Mesendoderm (in vitro differentiated cells): ENCODE measurements at regions not wholly inside any gene's neighbourhood (a gene's known extent, or its start where the extent isn't known, plus 50 kb on each side); places are given as distances from the start of the nearest gene placed in this dataset.

Experiments
- DNase-seq: peaks from one replicate; pipeline ENCODE4 v3.0.0; 2013
- H2AK5ac ChIP-seq: 2 replicates; pipeline ENCODE4 v1.6.1; 2013; ENCODE audit warnings: low read length, inconsistent platforms
- H2BK120ac ChIP-seq: 2 replicates; pipeline ENCODE4 v1.6.1; 2013; ENCODE audit warnings: low read depth, mild to moderate bottlenecking, low read length, moderate library complexity, mixed read lengths
- H2BK15ac ChIP-seq: replicated peaks from 2 replicates; pipeline ENCODE4 v1.6.1; 2013; ENCODE audit warnings: low read depth, mild to moderate bottlenecking, moderate library complexity
- H2BK5ac ChIP-seq: 2 replicates; pipeline ENCODE4 v1.6.1; 2013; ENCODE audit warnings: low read length, inconsistent platforms
- H3K18ac ChIP-seq: 2 replicates; pipeline ENCODE4 v1.6.1; 2013; ENCODE audit warnings: mild to moderate bottlenecking, low read length, mixed read lengths
- H3K23ac ChIP-seq: one replicate; pipeline ENCODE4 v1.6.1; 2013; ENCODE audit warnings: low read length
- H3K27ac ChIP-seq: 2 replicates; pipeline ENCODE4 v1.5.1; 2013; ENCODE audit warnings: low read depth, mild to moderate bottlenecking, inconsistent platforms, low read length, moderate library complexity
- H3K27me3 ChIP-seq: 2 replicates; pipeline ENCODE4 v1.6.1; 2013; ENCODE audit warnings: low read length, control low read depth, mild to moderate bottlenecking, inconsistent platforms; ENCODE audit not compliant: insufficient read depth, poor library complexity
- H3K36me3 ChIP-seq: 2 replicates; pipeline ENCODE4 v1.6.1; 2013; ENCODE audit warnings: low read length, inconsistent platforms; ENCODE audit not compliant: control insufficient read depth, insufficient read depth
- H3K4ac ChIP-seq: one replicate; pipeline ENCODE4 v1.6.1; 2013; ENCODE audit warnings: low read depth, mild to moderate bottlenecking, low read length, moderate library complexity
- H3K4me1 ChIP-seq: 2 replicates; pipeline ENCODE4 v1.6.1; 2013; ENCODE audit warnings: low read depth, low read length, inconsistent platforms; ENCODE audit not compliant: control insufficient read depth
- H3K4me2 ChIP-seq: 2 replicates; pipeline ENCODE4 v1.6.1; 2013; ENCODE audit warnings: low read length
- H3K4me3 ChIP-seq: 2 replicates; pipeline ENCODE4 v1.5.1; 2013; ENCODE audit warnings: mild to moderate bottlenecking, low read length
- H3K56ac ChIP-seq: one replicate; pipeline ENCODE4 v1.6.1; 2013; ENCODE audit warnings: low read length
- H3K79me1 ChIP-seq: 2 replicates; pipeline ENCODE4 v1.6.1; 2013; ENCODE audit warnings: low read length, inconsistent platforms
- H3K79me2 ChIP-seq: 2 replicates; pipeline ENCODE4 v1.6.1; 2013; ENCODE audit warnings: mild to moderate bottlenecking, low read length; ENCODE audit not compliant: control insufficient read depth, insufficient read depth
- H3K9ac ChIP-seq: 2 replicates; pipeline ENCODE4 v1.6.1; 2013; ENCODE audit warnings: low read length, inconsistent platforms
- H4K5ac ChIP-seq: one replicate; pipeline ENCODE4 v1.6.1; 2013; ENCODE audit warnings: low read length
- H4K8ac ChIP-seq: one replicate; pipeline ENCODE4 v1.6.1; 2013; ENCODE audit warnings: low read depth, mild to moderate bottlenecking, control low read depth, low read length, moderate library complexity
- WGBS: extraction: QIAGEN DNeasy Blood & Tissue Kit; methylation state at CpG from one replicate; pipeline ENCODE4 v1.1.7; 2013; ENCODE audit warnings: low lambda C conversion rate, missing lambda C conversion rate; ENCODE audit not compliant: insufficient coverage; ENCODE audit errors: extremely low coverage; 5-methylcytosine and 5-hydroxymethylcytosine counted together

- H3K4me1 ChIP-seq, result no peaks in the 10 kb centered on the region
- WGBS, result no CpG with 5 or more reads among the region's 2 CpGs
Measured at GRCh38 chr9:32234451-32234850, 150.0 kb upstream of the ACO1 start.

GRCh38 chr9:32247168-32247567 is 137.3 kb upstream of the ACO1 start:
- Histone ChIP-seq H3K36me3 (no peaks in the 10 kb centered on the region), H3K4me1 (no peaks in the 10 kb centered on the region), H2BK15ac (no peak overlapping the region), H3K4me2 (no peak overlapping the region), H3K9ac (no peak overlapping the region), H3K4ac (no peak overlapping the region), H3K27me3 (no peaks in the 10 kb centered on the region), H3K27ac (no peak overlapping the region), H3K56ac (no peak overlapping the region), H3K18ac (no peak overlapping the region), H3K79me2 (no peaks in the 10 kb centered on the region), H2BK120ac (no peak overlapping the region), H3K79me1 (no peaks in the 10 kb centered on the region), H2AK5ac (no peak overlapping the region), H3K4me3 (no peak overlapping the region), H3K23ac (no peak overlapping the region), H4K8ac (no peak overlapping the region), H2BK5ac (no peak overlapping the region), H4K5ac (no peak overlapping the region)
- no peak for DNase-seq
- no CpG with 5 or more reads among the region's 3 CpGs for WGBS

More at GRCh38 chr9:32234451-32234850, 150.0 kb upstream of the ACO1 start:
- no peak overlapping the region for H3K4ac ChIP-seq
- no peak overlapping the region for H3K18ac ChIP-seq
- no peak overlapping the region for H3K27ac ChIP-seq
- H3K56ac ChIP-seq, result no peak overlapping the region
- no peak overlapping the region for H4K5ac ChIP-seq
- no peak overlapping the region for H3K23ac ChIP-seq
- H3K79me2 ChIP-seq, result no peaks in the 10 kb centered on the region
- H3K9ac ChIP-seq, result no peak overlapping the region
- no peak for DNase-seq
- H2BK120ac ChIP-seq, result no peak overlapping the region
- no peaks in the 10 kb centered on the region for H3K36me3 ChIP-seq
- H2AK5ac ChIP-seq, result no peak overlapping the region
- no peak overlapping the region for H4K8ac ChIP-seq
- no peaks in the 10 kb centered on the region for H3K79me1 ChIP-seq
- H3K4me2 ChIP-seq, result no peak overlapping the region
- H2BK15ac ChIP-seq, result no peak overlapping the region
- no peak overlapping the region for H3K4me3 ChIP-seq
- no peak overlapping the region for H2BK5ac ChIP-seq
- no peaks in the 10 kb centered on the region for H3K27me3 ChIP-seq

- Histone ChIP-seq H3K27me3 (no peaks in the 10 kb centered on the region), H3K79me2 (no peaks in the 10 kb centered on the region), H3K4me1 (no peaks in the 10 kb centered on the region), H3K79me1 (no peaks in the 10 kb centered on the region), H4K8ac (no peak overlapping the region), H3K4me2 (no peak overlapping the region), H3K23ac (no peak overlapping the region), H2BK5ac (no peak overlapping the region), H3K4me3 (no peak overlapping the region), H3K18ac (no peak overlapping the region), H3K36me3 (no peaks in the 10 kb centered on the region), H2AK5ac (no peak overlapping the region), H3K27ac (no peak overlapping the region), H3K4ac (no peak overlapping the region), H3K9ac (no peak overlapping the region), H4K5ac (no peak overlapping the region), H2BK15ac (no peak overlapping the region), H2BK120ac (no peak overlapping the region), H3K56ac (no peak overlapping the region)
- no CpG with 5 or more reads among the region's 2 CpGs for WGBS
- no peak for DNase-seq
Measured at GRCh38 chr9:32248189-32248712, 136.2 kb upstream of the ACO1 start.

- no peaks in the 10 kb centered on the region for H3K27me3 ChIP-seq
- H2AK5ac ChIP-seq, result no peak overlapping the region
- H4K8ac ChIP-seq, result no peak overlapping the region
- H3K4me2 ChIP-seq, result no peak overlapping the region
- no peaks in the 10 kb centered on the region for H3K4me1 ChIP-seq
- no peak overlapping the region for H4K5ac ChIP-seq
- H3K4ac ChIP-seq, result no peak overlapping the region
- H2BK120ac ChIP-seq, result no peak overlapping the region
- H3K23ac ChIP-seq, result no peak overlapping the region
- no peaks in the 10 kb centered on the region for H3K36me3 ChIP-seq
- H2BK5ac ChIP-seq, result no peak overlapping the region
- H3K27ac ChIP-seq, result no peak overlapping the region
- H3K79me2 ChIP-seq, result no peaks in the 10 kb centered on the region
- H2BK15ac ChIP-seq, result no peak overlapping the region
- no peak overlapping the region for H3K4me3 ChIP-seq
- peak; percentile 75 for DNase-seq
- no peak overlapping the region for H3K18ac ChIP-seq
- H3K56ac ChIP-seq, result no peak overlapping the region
- no peak overlapping the region for H3K9ac ChIP-seq
- H3K79me1 ChIP-seq, result no peaks in the 10 kb centered on the region
- WGBS, result no CpG with 5 or more reads among the region's 5 CpGs
Measured at GRCh38 chr9:32251539-32251938, 132.9 kb upstream of the ACO1 start.

- Histone ChIP-seq H3K23ac (no peak overlapping the region), H3K4me1 (peaks cover 4% of the 10 kb centered on the region), H3K4me3 (no peak overlapping the region), H3K36me3 (no peaks in the 10 kb centered on the region), H2AK5ac (no peak overlapping the region), H2BK120ac (no peak overlapping the region), H3K27me3 (no peaks in the 10 kb centered on the region), H3K9ac (no peak overlapping the region), H3K27ac (no peak overlapping the region), H2BK15ac (no peak overlapping the region), H3K4ac (no peak overlapping the region), H4K5ac (no peak overlapping the region), H3K56ac (no peak overlapping the region), H4K8ac (no peak overlapping the region), H3K18ac (no peak overlapping the region), H3K79me2 (no peaks in the 10 kb centered on the region), H3K4me2 (no peak overlapping the region), H3K79me1 (no peaks in the 10 kb centered on the region), H2BK5ac (no peak overlapping the region)
- WGBS, result no CpG with 5 or more reads among the region's 1 CpG
- DNase-seq, result no peak
Measured at GRCh38 chr9:32253731-32254130, 130.7 kb upstream of the ACO1 start.

GRCh38 chr9:32255026-32255425 is 129.4 kb upstream of the ACO1 start:
- H3K56ac ChIP-seq, result no peak overlapping the region
- no peak overlapping the region for H4K5ac ChIP-seq
- no CpG with 5 or more reads among the region's 4 CpGs for WGBS
- H3K18ac ChIP-seq, result no peak overlapping the region
- no peak overlapping the region for H3K4me3 ChIP-seq
- no peak overlapping the region for H3K27ac ChIP-seq
- H3K79me1 ChIP-seq, result no peaks in the 10 kb centered on the region
- H2AK5ac ChIP-seq, result no peak overlapping the region
- H3K79me2 ChIP-seq, result no peaks in the 10 kb centered on the region
- H2BK120ac ChIP-seq, result no peak overlapping the region
- DNase-seq, result no peak
- H3K27me3 ChIP-seq, result no peaks in the 10 kb centered on the region
- no peak overlapping the region for H2BK5ac ChIP-seq
- no peak overlapping the region for H2BK15ac ChIP-seq
- H3K4ac ChIP-seq, result no peak overlapping the region
- H3K9ac ChIP-seq, result no peak overlapping the region
- no peak overlapping the region for H4K8ac ChIP-seq
- H3K36me3 ChIP-seq, result no peaks in the 10 kb centered on the region
- H3K23ac ChIP-seq, result no peak overlapping the region
- H3K4me1 ChIP-seq, result peaks cover 4% of the 10 kb centered on the region
- H3K4me2 ChIP-seq, result no peak overlapping the region
